Ecto neural progenitor cell (in vitro differentiated cells): ENCODE measurements at regions not wholly inside any gene's neighbourhood (a gene's known extent, or its start where the extent isn't known, plus 50 kb on each side); places are given as distances from the start of the nearest gene placed in this dataset.
A peak's percentile ranks its signal among the peaks of the same experiment; 100 is the strongest.

Source experiments
- DNase-seq: peaks from one replicate; pipeline ENCODE4 v3.0.0-alpha.2; 2018; ENCODE audit warnings: low spot score

GRCh38 chr2:191738003-191738402 is 60.1 kb downstream of the NABP1 start:
- no peak for DNase-seq

- DNase-seq: no peak
Observed at GRCh38 chr2:191738667-191739066, 60.7 kb downstream of the NABP1 start.

- DNase-seq: no peak
Observed at GRCh38 chr2:191739194-191739593, 61.3 kb downstream of the NABP1 start.

- DNase-seq: no peak
Observed at GRCh38 chr2:191740016-191740419, 62.1 kb downstream of the NABP1 start.

- no peak for DNase-seq
Observed at GRCh38 chr2:191740759-191741158, 62.8 kb downstream of the NABP1 start.

GRCh38 chr2:191746346-191747169 is 68.6 kb downstream of the NABP1 start:
- DNase-seq: no peak

- DNase-seq: no peak
Observed at GRCh38 chr2:191747170-191747530, 69.2 kb downstream of the NABP1 start.

- DNase-seq: no peak
Observed at GRCh38 chr2:191748059-191748461, 70.1 kb downstream of the NABP1 start.

- no peak for DNase-seq
Observed at GRCh38 chr2:191748528-191749180, 70.7 kb downstream of the NABP1 start.

- no peak for DNase-seq
Observed at GRCh38 chr2:191749181-191749540, 71.2 kb downstream of the NABP1 start.

GRCh38 chr2:191754103-191754502 is 76.2 kb downstream of the NABP1 start:
- no peak for DNase-seq

GRCh38 chr2:191756761-191757160 is 78.8 kb downstream of the NABP1 start:
- no peak for DNase-seq

GRCh38 chr2:191757208-191757607 is 79.3 kb downstream of the NABP1 start:
- DNase-seq: no peak

GRCh38 chr2:191758518-191759507 is 80.9 kb downstream of the NABP1 start:
- DNase-seq: peak; percentile 59

GRCh38 chr2:191759680-191760079 is 81.7 kb downstream of the NABP1 start:
- DNase-seq: no peak

GRCh38 chr2:191760655-191761262 is 82.8 kb downstream of the NABP1 start:
- no peak for DNase-seq

GRCh38 chr2:191773136-191773535 is 73.8 kb downstream of the CAVIN2 start:
- no peak for DNase-seq

- DNase-seq: no peak
Observed at GRCh38 chr2:191777351-191777750, 69.5 kb downstream of the CAVIN2 start.

- DNase-seq: no peak
Observed at GRCh38 chr2:191778041-191778440, 68.8 kb downstream of the CAVIN2 start.

- DNase-seq: no peak
Observed at GRCh38 chr2:191782351-191782750, 64.5 kb downstream of the CAVIN2 start.

GRCh38 chr2:191783416-191783815 is 63.5 kb downstream of the CAVIN2 start:
- no peak for DNase-seq
